HL-60 (cell line): ENCODE measurements at regions not wholly inside any gene's neighbourhood (a gene's known extent, or its start where the extent isn't known, plus 50 kb on each side); places are given as distances from the start of the nearest gene placed in this dataset.

Source experiments
- CTCF ChIP-seq: IDR thresholded peaks from one replicate; pipeline ENCODE4 v1.5.1; 2011; ENCODE audit warnings: low read length, control low read depth, inconsistent platforms; ENCODE audit not compliant: insufficient read depth
- POLR2AphosphoS5 ChIP-seq: IDR thresholded peaks from 2 replicates; pipeline ENCODE4 v1.6.1; 2012; ENCODE audit warnings: low read depth
- SPI1 ChIP-seq: IDR thresholded peaks from 2 replicates; pipeline ENCODE4 v1.6.1; 2012; ENCODE audit warnings: low read depth, mild to moderate bottlenecking, borderline replicate concordance
- TF ChIP-seq, protein P1 (sequence below): IDR thresholded peaks from 2 replicates; pipeline ENCODE4 v1.6.1; 2012; ENCODE audit warnings: low read depth; ENCODE audit not compliant: insufficient replicate concordance

DNA sequence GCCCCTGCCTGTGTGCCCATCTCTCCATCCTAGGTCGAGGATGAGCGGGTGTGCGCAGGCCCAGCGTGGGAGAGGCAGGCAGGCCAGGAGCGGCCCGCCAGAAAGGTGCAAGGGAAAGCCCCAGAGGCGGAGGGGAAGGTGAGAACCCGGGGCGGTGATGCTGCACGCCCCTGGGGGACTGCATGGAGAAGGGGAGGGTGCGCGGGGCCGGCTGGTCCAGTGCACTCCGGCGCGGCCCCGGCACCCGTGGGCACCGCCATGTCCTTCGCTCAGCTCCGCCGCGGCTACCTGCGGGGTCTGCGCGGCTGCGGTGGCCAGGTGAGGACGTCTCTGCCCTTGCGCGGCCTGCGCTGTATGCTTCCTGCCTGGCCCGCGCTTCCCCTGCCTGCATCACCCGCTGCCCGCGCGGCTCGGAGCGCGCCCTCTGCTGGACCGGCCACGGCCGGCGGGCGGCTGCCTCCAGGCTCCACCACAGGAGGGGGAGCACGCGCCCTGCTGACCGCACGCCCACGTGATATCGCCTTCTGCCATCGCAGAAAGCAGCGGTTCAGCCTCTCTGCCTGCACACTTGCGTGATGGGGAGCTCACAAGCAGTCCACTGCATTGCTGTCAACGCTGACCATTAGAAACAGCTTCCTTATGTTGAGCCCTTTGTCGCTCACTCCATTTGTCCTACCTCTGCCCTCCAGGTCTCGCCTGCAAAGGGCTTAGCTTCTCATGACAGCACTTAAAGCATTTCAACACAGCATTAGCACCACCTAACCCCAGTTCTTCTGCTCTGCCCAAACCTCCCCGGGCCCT lies 73.9 kb downstream of the CXCL12 start:
- TF ChIP-seq CTCF, result peak; percentile 27
- no peak for TF ChIP-seq POLR2AphosphoS5
- no peak for TF ChIP-seq SPI1
- TF ChIP-seq, protein P1, sequence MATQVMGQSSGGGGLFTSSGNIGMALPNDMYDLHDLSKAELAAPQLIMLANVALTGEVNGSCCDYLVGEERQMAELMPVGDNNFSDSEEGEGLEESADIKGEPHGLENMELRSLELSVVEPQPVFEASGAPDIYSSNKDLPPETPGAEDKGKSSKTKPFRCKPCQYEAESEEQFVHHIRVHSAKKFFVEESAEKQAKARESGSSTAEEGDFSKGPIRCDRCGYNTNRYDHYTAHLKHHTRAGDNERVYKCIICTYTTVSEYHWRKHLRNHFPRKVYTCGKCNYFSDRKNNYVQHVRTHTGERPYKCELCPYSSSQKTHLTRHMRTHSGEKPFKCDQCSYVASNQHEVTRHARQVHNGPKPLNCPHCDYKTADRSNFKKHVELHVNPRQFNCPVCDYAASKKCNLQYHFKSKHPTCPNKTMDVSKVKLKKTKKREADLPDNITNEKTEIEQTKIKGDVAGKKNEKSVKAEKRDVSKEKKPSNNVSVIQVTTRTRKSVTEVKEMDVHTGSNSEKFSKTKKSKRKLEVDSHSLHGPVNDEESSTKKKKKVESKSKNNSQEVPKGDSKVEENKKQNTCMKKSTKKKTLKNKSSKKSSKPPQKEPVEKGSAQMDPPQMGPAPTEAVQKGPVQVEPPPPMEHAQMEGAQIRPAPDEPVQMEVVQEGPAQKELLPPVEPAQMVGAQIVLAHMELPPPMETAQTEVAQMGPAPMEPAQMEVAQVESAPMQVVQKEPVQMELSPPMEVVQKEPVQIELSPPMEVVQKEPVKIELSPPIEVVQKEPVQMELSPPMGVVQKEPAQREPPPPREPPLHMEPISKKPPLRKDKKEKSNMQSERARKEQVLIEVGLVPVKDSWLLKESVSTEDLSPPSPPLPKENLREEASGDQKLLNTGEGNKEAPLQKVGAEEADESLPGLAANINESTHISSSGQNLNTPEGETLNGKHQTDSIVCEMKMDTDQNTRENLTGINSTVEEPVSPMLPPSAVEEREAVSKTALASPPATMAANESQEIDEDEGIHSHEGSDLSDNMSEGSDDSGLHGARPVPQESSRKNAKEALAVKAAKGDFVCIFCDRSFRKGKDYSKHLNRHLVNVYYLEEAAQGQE, result no peak
